GM13977 (cell line): ENCODE measurements at regions not wholly inside any gene's neighbourhood (a gene's known extent, or its start where the extent isn't known, plus 50 kb on each side); places are given as distances from the start of the nearest gene placed in this dataset.

Experiments
- DNase-seq: peaks from one replicate; pipeline ENCODE4 v3.0.0; 2012; ENCODE audit warnings: low spot score
- CTCF ChIP-seq: IDR thresholded peaks from 2 replicates; pipeline ENCODE4 v1.5.1; 2012; ENCODE audit warnings: mild to moderate bottlenecking, control low read depth; ENCODE audit not compliant: insufficient read depth; ENCODE audit errors: extremely low read depth, missing control alignments
- in situ Hi-C: fragments of 300-500 bp; cut with MboI; formaldehyde crosslinking; loops from one replicate; pipeline ENCODE4 v1.12.0; 2022; ENCODE audit warnings: low sequenced_read_pairs, low pct_unique_long_range_greater_than_20kb, mixed read lengths, inconsistent platforms; ENCODE audit not compliant: unreplicated experiment

GRCh38 chr5:126248611-126249010 is 174.6 kb upstream of the GRAMD2B start:
- no peak for TF ChIP-seq CTCF
- in situ Hi-C loops = no loop called here
- no peak for DNase-seq

- no peak for TF ChIP-seq CTCF
- no peak for DNase-seq
- in situ Hi-C loops = no loop called here
These were observed 172.2 kb upstream of the GRAMD2B start for GRCh38 chr5:126251024-126251423.

- in situ Hi-C loops = no loop called here
- no peak for TF ChIP-seq CTCF
- DNase-seq = no peak
These were observed 169.8 kb upstream of the GRAMD2B start for GRCh38 chr5:126253406-126253805.

GRCh38 chr5:126263591-126264184 is 159.5 kb upstream of the GRAMD2B start:
- no peak for DNase-seq
- in situ Hi-C loops = no loop called here

GRCh38 chr5:126265917-126266316 is 157.3 kb upstream of the GRAMD2B start:
- in situ Hi-C loops = no loop called here

More at GRCh38 chr5:126263591-126264184, 159.5 kb upstream of the GRAMD2B start:
- TF ChIP-seq CTCF = no peak

GRCh38 chr5:126267438-126267837 is 155.8 kb upstream of the GRAMD2B start:
- no peak for DNase-seq
- in situ Hi-C loops = no loop called here
- TF ChIP-seq CTCF = no peak

More at GRCh38 chr5:126265917-126266316, 157.3 kb upstream of the GRAMD2B start:
- DNase-seq = no peak
- no peak for TF ChIP-seq CTCF

- in situ Hi-C loops = no loop called here
- TF ChIP-seq CTCF = no peak
- no peak for DNase-seq
These were observed 154.4 kb upstream of the GRAMD2B start for GRCh38 chr5:126268697-126269315.
